NCI-H510A (cell line): ENCODE measurements at regions not wholly inside any gene's neighbourhood (a gene's known extent, or its start where the extent isn't known, plus 50 kb on each side); places are given as distances from the start of the nearest gene placed in this dataset.
A peak's percentile ranks its signal among the peaks of the same experiment; 100 is the strongest.
"Not testable (repeated sequence)": the region's sequence is repeated elsewhere in the genome, so short reads cannot be mapped to it uniquely, and the experiment has no call there.

Source experiments
- DNase-seq: peaks from one replicate; lab custom pipeline; 2025; lab: John Stamatoyannopoulos, UW

- DNase-seq: peak; percentile 70
Measured at GRCh38 chr20:22691369-22692118, 107.2 kb upstream of the FOXA2 start.

GRCh38 chr20:22692119-22692475, 107.7 kb upstream of the FOXA2 start:
- no peak for DNase-seq

- not testable (repeated sequence) for DNase-seq
Measured at GRCh38 chr20:22692620-22693019, 108.2 kb upstream of the FOXA2 start.

- no peak for DNase-seq
Measured at GRCh38 chr20:22696759-22697158, 112.4 kb upstream of the FOXA2 start.

DNA sequence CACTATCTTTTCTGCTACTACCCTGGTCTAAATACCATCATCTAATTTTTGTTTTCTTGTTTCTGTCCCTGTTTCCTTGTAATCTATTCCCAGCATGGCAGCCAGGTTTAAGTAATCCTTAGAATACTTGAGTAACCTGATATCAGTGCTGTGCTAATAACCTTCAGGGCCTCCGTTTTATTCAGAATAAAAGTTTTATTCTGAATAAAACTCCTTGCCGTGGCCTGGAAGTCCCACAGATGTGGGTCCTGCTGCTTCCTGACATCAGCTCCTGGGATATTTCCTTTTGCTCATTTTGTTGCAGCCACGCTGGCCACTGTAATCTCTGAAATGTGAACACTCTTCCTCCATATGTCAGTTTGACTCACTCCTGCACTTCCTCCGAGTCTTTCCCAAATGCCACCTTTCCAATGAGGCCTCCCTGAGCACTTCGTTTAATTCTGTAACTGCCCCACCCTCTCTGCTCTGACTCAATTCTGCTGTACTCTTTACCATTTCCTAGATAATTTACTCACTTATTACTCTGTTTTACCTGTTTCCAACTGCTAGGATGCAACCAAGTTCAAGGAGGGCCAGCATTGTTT, 114.0 kb upstream of the FOXA2 start:
- no peak for DNase-seq

DNA sequence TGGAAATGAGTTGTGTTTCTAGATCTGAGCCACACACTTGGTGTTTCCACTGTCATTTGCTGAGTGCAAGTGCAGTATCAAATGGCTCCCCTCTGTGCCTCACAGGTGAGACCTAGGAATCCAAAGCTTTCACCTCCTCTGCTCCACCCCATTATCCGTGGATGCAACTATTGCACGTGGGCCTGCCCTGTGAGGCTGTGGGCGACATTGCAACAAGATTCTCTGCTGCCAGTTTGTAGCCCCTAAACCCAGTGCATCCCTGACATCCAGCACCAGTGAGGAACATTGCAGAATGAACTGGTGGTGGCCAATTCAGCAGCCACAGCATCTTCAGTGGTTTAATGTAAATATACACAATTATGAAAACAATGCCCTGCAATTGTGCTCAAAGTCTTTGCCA, 115.0 kb upstream of the FOXA2 start:
- no peak for DNase-seq

DNA sequence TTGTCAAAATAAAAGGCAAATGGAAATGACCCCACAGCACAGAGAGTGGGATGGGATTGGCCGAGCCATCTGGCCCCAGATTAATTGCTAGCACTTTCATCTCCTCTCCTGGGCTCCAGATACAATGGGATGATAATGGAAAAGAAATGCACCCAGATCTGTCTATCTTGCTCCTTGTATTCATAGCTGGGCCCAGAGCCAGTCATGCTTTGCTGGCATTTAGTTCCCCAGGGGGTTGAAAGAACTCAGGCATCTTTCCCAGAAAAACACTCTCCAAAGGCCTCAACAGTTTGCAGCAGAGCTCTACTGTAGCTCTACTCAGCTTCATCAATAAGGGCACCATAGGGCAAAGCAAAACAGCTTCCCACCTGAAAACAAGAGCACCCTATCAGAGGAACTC, 116.0 kb upstream of the FOXA2 start:
- no peak for DNase-seq

DNA sequence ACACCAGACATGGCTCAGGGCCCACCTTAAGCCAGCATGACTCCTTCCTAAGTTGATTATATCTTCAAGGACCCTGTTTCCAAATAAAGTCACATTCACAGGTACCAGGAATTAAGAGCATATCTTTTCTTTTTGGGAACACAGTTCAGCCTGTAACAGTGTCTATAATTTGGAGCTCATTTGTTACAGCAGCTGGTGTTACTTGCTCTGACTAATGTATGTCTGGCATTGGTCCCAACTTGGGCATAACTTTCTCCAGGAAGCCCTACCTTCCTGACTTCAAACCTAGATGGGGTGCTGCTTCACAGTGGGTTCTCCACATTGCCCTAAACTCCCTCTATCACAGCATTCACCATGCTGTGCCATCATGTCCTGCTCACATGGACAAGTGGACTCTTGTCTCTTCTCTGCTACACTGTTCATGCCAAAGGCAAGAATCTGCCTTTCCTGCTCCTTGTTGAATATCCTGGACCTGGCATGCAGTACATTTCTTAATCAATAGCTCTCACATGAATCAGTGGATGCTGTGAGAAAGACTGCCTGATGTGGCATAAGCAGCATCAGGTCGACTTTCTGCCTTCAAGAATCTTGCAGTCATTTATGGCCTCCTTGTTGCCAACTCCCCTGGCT, 117.4 kb upstream of the FOXA2 start:
- no peak for DNase-seq

DNA sequence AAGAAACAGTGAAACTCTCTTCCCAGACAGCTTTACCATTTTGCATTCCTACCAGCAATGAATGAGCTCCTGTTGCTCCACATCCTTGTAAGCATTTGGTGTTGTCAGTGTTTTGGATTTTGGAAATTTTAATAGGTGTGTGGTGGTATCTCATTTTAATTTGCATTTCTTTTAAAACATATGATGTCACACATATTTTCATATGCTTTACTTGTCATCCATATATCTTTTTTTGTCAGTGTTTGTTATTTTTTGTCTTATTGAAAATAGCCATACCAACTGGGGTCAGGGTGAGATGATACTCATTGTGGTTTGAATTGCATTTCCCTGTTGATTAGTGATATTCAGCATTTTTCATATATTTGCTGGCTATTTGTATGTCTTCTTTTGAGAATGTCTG, 119.5 kb upstream of the FOXA2 start:
- DNase-seq: no peak

DNA sequence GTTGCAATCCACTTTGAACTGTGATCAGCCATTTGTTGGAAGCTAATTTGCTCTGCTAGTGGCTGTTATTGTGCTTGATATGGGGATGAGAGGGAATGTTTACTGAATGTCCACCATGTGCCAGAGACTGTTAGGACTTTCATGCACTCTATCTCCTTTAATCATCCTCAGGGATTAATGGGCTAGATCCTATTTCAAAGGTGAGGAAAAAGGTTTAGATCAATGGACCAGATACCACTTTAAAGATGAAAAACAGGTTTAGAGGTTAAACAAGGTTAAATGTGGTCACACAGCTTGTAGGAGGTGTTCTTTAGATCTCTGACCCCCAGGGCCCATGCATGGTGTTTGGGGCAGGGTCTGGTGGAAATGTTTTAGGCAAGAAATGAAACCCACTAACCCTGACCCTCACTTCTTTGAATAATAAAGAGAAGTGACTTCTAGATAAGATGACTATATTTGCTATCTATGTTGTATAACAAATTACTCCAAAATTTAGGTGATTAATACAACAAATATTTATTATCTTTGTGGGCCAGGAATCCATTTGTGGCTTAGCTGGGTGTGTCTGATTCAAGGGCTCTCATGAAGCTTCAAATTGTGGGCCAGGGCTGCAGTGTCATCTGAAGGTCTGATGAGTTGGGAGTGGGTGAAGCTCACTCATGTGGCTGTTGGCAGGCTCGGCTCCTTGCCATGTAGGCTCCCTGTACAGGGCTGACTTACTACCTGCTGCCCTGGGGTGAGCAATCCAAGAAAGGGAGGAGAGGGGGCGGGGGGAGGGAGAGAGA, 127.8 kb upstream of the FOXA2 start:
- no peak for DNase-seq

DNA sequence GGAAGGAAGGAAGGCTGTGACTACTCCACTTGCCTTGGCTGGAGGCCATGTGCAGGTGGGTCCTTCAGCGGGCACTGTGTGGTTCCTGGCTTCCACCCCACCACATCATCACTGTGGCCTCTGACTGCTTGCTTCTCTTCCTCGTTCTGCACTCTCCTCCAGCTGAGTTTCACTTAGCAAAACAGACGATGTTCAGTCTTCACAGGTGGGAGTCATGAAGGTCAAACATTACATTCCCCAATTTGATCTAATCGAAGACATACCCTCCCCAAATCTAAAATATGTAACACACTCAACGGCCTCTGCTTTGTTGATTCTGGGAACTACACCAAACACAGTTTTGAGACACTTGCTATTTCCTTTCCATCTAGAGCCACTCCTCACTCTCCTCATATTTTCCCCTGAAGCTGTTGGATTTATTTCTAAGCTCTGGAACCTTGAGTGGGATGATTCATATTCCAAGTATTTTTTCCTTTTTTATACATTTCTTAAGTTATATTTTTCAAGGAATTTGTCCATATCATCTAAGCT, 132.5 kb upstream of the FOXA2 start:
- DNase-seq: no peak

DNA sequence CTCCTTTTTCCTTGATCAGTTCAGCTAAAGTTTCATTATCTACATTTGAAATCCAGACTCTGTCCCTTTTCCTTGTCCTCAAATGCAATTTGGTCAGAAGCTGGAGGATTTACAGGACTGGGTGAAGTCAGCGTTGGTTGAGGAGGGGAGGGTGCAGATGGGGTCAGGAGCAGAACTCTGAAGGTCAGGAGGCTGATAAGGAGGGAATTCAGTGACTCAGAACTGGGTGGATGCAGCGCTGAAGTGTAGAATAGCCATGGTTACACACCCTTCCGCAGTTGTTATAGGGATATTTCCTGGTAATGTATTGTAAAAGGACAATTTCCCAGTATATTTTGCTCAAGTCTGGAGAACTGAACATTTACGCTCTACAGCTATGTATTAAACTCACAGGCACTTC, 133.1 kb upstream of the FOXA2 start:
- no peak for DNase-seq

- no peak for DNase-seq
Measured at GRCh38 chr20:22719167-22719591, 134.8 kb upstream of the FOXA2 start.

DNA sequence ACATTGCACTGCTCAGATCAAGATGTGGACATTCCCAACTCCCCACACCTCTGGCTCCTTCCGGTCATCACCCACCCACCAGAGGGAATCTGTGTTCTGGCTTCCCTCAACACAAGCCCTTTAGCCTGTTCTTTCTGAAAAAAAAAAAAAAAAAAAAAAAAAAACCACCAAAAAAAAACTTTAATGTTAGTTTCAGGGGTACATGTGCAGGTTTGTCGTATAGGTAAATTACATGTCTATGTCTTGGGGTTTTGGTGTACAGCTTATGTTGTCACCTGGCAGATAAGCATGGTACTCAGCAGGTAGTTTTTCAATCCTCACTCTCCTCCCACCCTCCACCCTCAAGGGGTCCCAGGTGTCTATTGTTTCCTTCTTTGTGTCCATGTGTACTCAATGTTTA, 135.8 kb upstream of the FOXA2 start:
- DNase-seq: no peak

DNA sequence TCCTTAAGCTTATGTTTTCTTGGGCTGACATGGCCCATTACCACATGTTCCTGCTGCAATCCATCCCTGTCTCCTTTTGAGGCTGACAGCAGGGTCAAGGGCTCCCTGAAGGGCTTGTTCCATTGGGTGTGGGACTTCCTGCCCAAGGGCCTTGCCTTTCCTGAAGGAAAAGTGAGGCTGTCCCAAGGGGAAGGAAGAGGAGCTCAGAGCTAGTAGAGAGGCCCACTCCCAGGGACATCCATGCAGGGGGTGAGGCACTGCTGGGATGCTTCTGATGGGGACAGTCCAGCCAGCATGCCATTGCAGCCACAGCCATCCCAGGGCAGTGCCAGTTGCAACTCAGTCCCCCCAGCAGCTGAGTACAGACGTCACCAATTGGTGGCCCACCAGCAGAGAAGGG, 138.4 kb upstream of the FOXA2 start:
- DNase-seq: no peak

DNA sequence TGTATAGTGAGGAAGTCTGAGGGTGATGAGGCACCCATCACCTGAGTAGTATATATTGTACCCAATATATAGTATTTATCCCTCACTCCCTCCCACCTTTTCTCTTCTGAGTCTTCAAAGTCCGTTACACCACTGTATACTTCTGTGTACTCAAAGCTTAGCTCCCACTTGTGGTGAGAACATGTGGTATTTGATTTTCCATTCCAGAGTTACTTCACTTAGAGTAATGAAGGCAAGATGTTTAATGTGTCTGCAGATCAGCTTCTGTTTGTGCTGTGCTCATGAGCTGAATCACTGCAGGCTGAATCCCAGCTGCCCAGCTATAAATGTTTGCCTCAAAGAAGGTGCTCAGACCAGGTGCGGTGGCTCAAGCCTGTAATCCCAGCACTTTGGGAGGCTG, 139.3 kb upstream of the FOXA2 start:
- DNase-seq: no peak

DNA sequence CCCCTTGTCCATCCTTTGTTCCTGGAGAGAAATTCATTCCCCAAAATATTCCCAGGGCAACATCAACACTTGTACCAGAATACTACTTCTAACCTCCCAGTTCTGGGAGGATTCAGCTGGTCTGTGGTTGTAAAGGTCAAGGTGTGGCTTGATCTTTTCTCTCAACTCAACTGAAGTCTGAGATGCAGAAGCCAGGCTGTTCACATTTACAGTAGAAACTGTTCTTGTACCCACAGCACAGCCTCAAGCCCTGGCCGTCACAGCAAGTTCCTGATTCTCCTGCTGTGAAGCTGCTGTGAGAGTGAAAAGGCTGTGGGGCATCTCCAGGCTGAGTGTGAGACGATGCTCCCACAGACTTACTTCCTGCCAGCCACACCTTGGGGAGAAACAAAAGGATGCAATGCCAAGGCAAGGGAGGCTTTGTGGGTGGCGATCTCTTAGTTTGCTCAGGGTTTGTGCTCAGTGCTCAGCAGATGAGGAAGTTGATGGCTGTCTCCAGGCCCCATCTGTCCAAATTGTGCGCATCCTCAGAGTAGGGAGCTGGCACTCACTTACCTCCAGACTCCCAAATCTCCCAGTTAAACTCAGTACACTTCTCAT, 143.9 kb upstream of the FOXA2 start:
- DNase-seq: no peak

GRCh38 chr20:22729180-22729579, 144.8 kb upstream of the FOXA2 start:
- DNase-seq: no peak

- no peak for DNase-seq
Measured at GRCh38 chr20:22729616-22730236, 145.4 kb upstream of the FOXA2 start.

- DNase-seq: no peak
Measured at GRCh38 chr20:22732751-22733150, 148.4 kb upstream of the FOXA2 start.

- DNase-seq: peak; percentile 8
Measured at GRCh38 chr20:22734946-22735647, 150.7 kb upstream of the FOXA2 start.
